SU-DHL-6 (cell line): ENCODE measurements at regions not wholly inside any gene's neighbourhood (a gene's known extent, or its start where the extent isn't known, plus 50 kb on each side); places are given as distances from the start of the nearest gene placed in this dataset.

Source experiments
- H2AFZ ChIP-seq: fragments of 200-600 bp; sonication (generic); 2 replicates; pipeline ENCODE4 v1.6.1; 2014; ENCODE audit warnings: low read depth, mild to moderate bottlenecking, moderate library complexity, mixed read lengths, antibody characterized with exemption, low read length; ENCODE audit not compliant: severe bottlenecking
- H3F3A ChIP-seq: fragments of 200-600 bp; shearing (Covaris generic); 2 replicates; pipeline ENCODE4 v1.6.0; 2016; ENCODE audit warnings: antibody characterized with exemption, mild to moderate bottlenecking; ENCODE audit not compliant: insufficient read depth
- H3K27ac ChIP-seq: fragments of 200-600 bp; sonication (generic); 2 replicates; pipeline ENCODE4 v1.5.1; 2016; ENCODE audit warnings: low read depth, mild to moderate bottlenecking, low read length, moderate library complexity, mixed read lengths
- H3K27me3 ChIP-seq: fragments of 200-600 bp; sonication (generic), shearing (Covaris generic); 2 replicates; pipeline ENCODE4 v1.6.0; 2014; ENCODE audit warnings: mild to moderate bottlenecking, low read length
- H3K36me3 ChIP-seq: fragments of 200-600 bp; sonication (generic); 2 replicates; pipeline ENCODE4 v1.6.1; 2014; ENCODE audit warnings: mild to moderate bottlenecking, low read length, mixed read lengths
- H3K4me2 ChIP-seq: fragments of 300-600, 200-600 bp; shearing (Covaris generic), sonication (generic); 2 replicates; pipeline ENCODE4 v1.6.0; 2014; ENCODE audit warnings: low read length, low read depth, mild to moderate bottlenecking; ENCODE audit not compliant: poor library complexity, severe bottlenecking
- H3K4me3 ChIP-seq: fragments of 200-600 bp; sonication (generic); 2 replicates; pipeline ENCODE4 v1.5.1; 2014; ENCODE audit warnings: antibody characterized with exemption, low read length, mild to moderate bottlenecking, mixed read lengths; ENCODE audit not compliant: insufficient read depth, poor library complexity, severe bottlenecking
- H3K79me2 ChIP-seq: fragments of 200-600 bp; sonication (generic); 2 replicates; pipeline ENCODE4 v1.6.1; 2014; ENCODE audit warnings: mild to moderate bottlenecking, low read length, moderate library complexity; ENCODE audit not compliant: insufficient read depth
- H3K9ac ChIP-seq: fragments of 200-600 bp; sonication (generic); 2 replicates; pipeline ENCODE4 v1.7.0; 2014; ENCODE audit warnings: mild to moderate bottlenecking, low read length
- H3K9me2 ChIP-seq: fragments of 200-600 bp; sonication (generic); replicated peaks from 2 replicates; pipeline ENCODE4 v1.6.1; 2014; ENCODE audit warnings: low read length; ENCODE audit not compliant: insufficient read depth
- H3K9me3 ChIP-seq: fragments of 200-600 bp; sonication (generic); 2 replicates; pipeline ENCODE4 v1.6.1; 2014; ENCODE audit warnings: low read length, mixed read lengths; ENCODE audit not compliant: insufficient read depth
- H4K20me1 ChIP-seq: fragments of 200-600 bp; sonication (generic); 2 replicates; pipeline ENCODE4 v1.6.1; 2014; ENCODE audit warnings: low read depth, mild to moderate bottlenecking, antibody characterized with exemption, low read length, moderate library complexity, mixed read lengths
- CTCF ChIP-seq: fragments of 200-600 bp; sonication (generic); IDR thresholded peaks from one replicate; pipeline ENCODE4 v1.5.1; 2017; ENCODE audit warnings: antibody characterized with exemption, mild to moderate bottlenecking, low read length, moderate library complexity; ENCODE audit not compliant: insufficient read depth, poor library complexity, severe bottlenecking
- EZH2phosphoT487 ChIP-seq: fragments of 200-600 bp; sonication (generic), shearing (Covaris generic); conservative IDR thresholded peaks from 2 replicates; pipeline ENCODE4 v1.6.1; 2018; ENCODE audit warnings: mild to moderate bottlenecking, antibody characterized with exemption, low read length, moderate library complexity, mixed read lengths

GRCh38 chr14:56900726-56901125 lies 90.4 kb upstream of the OTX2 start:
- no peak overlapping the region for H3K9ac ChIP-seq
- TF ChIP-seq CTCF = no peak
- TF ChIP-seq EZH2phosphoT487 = no peak
- no peak overlapping the region for H3K4me2 ChIP-seq
- no peak overlapping the region for H2AFZ ChIP-seq
- H3K9me2 ChIP-seq = no peaks in the 10 kb centered on the region
- no peaks in the 10 kb centered on the region for H4K20me1 ChIP-seq
- H3K27me3 ChIP-seq = no peaks in the 10 kb centered on the region
- no peaks in the 10 kb centered on the region for H3K79me2 ChIP-seq
- no peaks in the 10 kb centered on the region for H3K9me3 ChIP-seq
- no peak overlapping the region for H3K27ac ChIP-seq
- no peaks in the 10 kb centered on the region for H3K36me3 ChIP-seq
- H3K4me3 ChIP-seq = no peak overlapping the region
- no peaks in the 10 kb centered on the region for H3F3A ChIP-seq

GRCh38 chr14:56899829-56900228 lies 89.5 kb upstream of the OTX2 start:
- H3K9me2 ChIP-seq = no peaks in the 10 kb centered on the region
- no peak overlapping the region for H2AFZ ChIP-seq
- no peak for TF ChIP-seq EZH2phosphoT487
- TF ChIP-seq CTCF = no peak
- no peaks in the 10 kb centered on the region for H3K9me3 ChIP-seq
- no peaks in the 10 kb centered on the region for H4K20me1 ChIP-seq
- no peaks in the 10 kb centered on the region for H3K36me3 ChIP-seq
- H3K9ac ChIP-seq = no peak overlapping the region
- H3K27ac ChIP-seq = no peak overlapping the region
- H3F3A ChIP-seq = no peaks in the 10 kb centered on the region
- no peak overlapping the region for H3K4me2 ChIP-seq
- H3K4me3 ChIP-seq = no peak overlapping the region
- H3K27me3 ChIP-seq = no peaks in the 10 kb centered on the region
- H3K79me2 ChIP-seq = no peaks in the 10 kb centered on the region

- Histone ChIP-seq H3F3A (no peaks in the 10 kb centered on the region), H3K27me3 (no peaks in the 10 kb centered on the region), H4K20me1 (no peaks in the 10 kb centered on the region), H3K9ac (no peak overlapping the region), H3K36me3 (no peaks in the 10 kb centered on the region), H3K4me3 (no peak overlapping the region), H3K79me2 (no peaks in the 10 kb centered on the region), H3K4me2 (no peak overlapping the region), H3K9me2 (no peaks in the 10 kb centered on the region), H3K27ac (no peak overlapping the region), H3K9me3 (no peaks in the 10 kb centered on the region), H2AFZ (no peak overlapping the region)
- TF ChIP-seq EZH2phosphoT487 (no peak), CTCF (no peak)
These were observed 86.6 kb upstream of the OTX2 start for GRCh38 chr14:56896922-56897321.

GRCh38 chr14:56896231-56896630 lies 86.0 kb upstream of the OTX2 start:
- no peaks in the 10 kb centered on the region for H3K9me3 ChIP-seq
- no peak for TF ChIP-seq EZH2phosphoT487
- no peak for TF ChIP-seq CTCF
- no peaks in the 10 kb centered on the region for H3K9me2 ChIP-seq
- H3K4me2 ChIP-seq = no peak overlapping the region
- no peak overlapping the region for H3K4me3 ChIP-seq
- H3K27me3 ChIP-seq = no peaks in the 10 kb centered on the region
- H3K36me3 ChIP-seq = no peaks in the 10 kb centered on the region
- no peak overlapping the region for H3K9ac ChIP-seq
- H2AFZ ChIP-seq = no peak overlapping the region
- no peaks in the 10 kb centered on the region for H4K20me1 ChIP-seq
- no peaks in the 10 kb centered on the region for H3F3A ChIP-seq
- no peaks in the 10 kb centered on the region for H3K79me2 ChIP-seq
- H3K27ac ChIP-seq = no peak overlapping the region
